AG10803 (cell line): ENCODE measurements at regions not wholly inside any gene's neighbourhood (a gene's known extent, or its start where the extent isn't known, plus 50 kb on each side); places are given as distances from the start of the nearest gene placed in this dataset.
"Not testable (repeated sequence)": the region's sequence is repeated elsewhere in the genome, so short reads cannot be mapped to it uniquely, and the experiment has no call there.

Experiments
- DNase-seq: peaks from one replicate; pipeline ENCODE4 v3.0.0; 2010; ENCODE audit warnings: low read depth
- H3K4me3 ChIP-seq: 2 replicates; pipeline ENCODE4 v1.5.1; 2011; ENCODE audit warnings: mild to moderate bottlenecking, low read length, control low read depth
- CTCF ChIP-seq: conservative IDR thresholded peaks from 2 replicates; pipeline ENCODE4 v1.5.1; 2011; ENCODE audit warnings: mild to moderate bottlenecking, low read length, control low read depth, inconsistent platforms

- no peak overlapping the region for H3K4me3 ChIP-seq
- DNase-seq, result no peak
- no peak for TF ChIP-seq CTCF
Measured at GRCh38 chr13:84590663-84591062, 708.4 kb upstream of the SLITRK1 start.

- DNase-seq, result no peak
- TF ChIP-seq CTCF, result no peak
- H3K4me3 ChIP-seq, result no peak overlapping the region
Measured at GRCh38 chr13:84588023-84588422, 705.7 kb upstream of the SLITRK1 start.

- not testable (repeated sequence) for H3K4me3 ChIP-seq, DNase-seq
Measured at GRCh38 chr13:84579901-84580300, 697.6 kb upstream of the SLITRK1 start.

- peak; percentile 21 for DNase-seq
- no peak overlapping the region for H3K4me3 ChIP-seq
- TF ChIP-seq CTCF, result peak; percentile 52
Measured at GRCh38 chr13:84574851-84575250, 692.6 kb upstream of the SLITRK1 start.

- no peak overlapping the region for H3K4me3 ChIP-seq
- DNase-seq, result no peak
- TF ChIP-seq CTCF, result no peak
Measured at GRCh38 chr13:84571264-84571663, 689.0 kb upstream of the SLITRK1 start.

- DNase-seq, result no peak
- no peak for TF ChIP-seq CTCF
- H3K4me3 ChIP-seq, result no peak overlapping the region
Measured at GRCh38 chr13:84570831-84571230, 688.6 kb upstream of the SLITRK1 start.

- no peak overlapping the region for H3K4me3 ChIP-seq
- TF ChIP-seq CTCF, result no peak
- DNase-seq, result no peak
Measured at GRCh38 chr13:84569366-84569765, 687.1 kb upstream of the SLITRK1 start.

GRCh38 chr13:84567848-84568247 lies 685.6 kb upstream of the SLITRK1 start:
- no peak overlapping the region for H3K4me3 ChIP-seq
- no peak for DNase-seq
- no peak for TF ChIP-seq CTCF
